GM21390 (cell line): ENCODE measurements at regions not wholly inside any gene's neighbourhood (a gene's known extent, or its start where the extent isn't known, plus 50 kb on each side); places are given as distances from the start of the nearest gene placed in this dataset.

ENCODE experiments used
- ATAC-seq: cut with Tn5 transposase; IDR thresholded peaks from one replicate; pipeline ENCODE4 v1.9.1; 2021; ENCODE audit not compliant: unreplicated experiment

DNA sequence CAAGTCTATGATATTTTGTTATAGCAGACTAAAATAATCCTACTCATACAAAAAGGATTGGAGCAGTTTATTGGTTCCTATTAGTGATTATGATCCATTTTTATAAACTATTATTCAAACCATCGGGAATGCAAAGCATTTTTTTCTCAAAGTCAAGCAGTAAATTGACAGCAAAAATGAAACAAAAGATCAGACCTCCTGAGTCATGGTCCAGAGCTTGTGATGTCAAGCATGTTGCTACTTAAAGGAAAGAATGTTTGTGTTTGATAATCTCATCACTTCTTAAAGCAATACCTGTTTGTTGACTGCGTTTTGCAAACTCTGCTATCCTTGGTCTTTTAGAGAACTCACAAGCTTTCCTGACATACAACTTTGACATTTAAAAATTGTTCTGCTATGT lies 204.4 kb downstream of the SAMD5 start:
- no peak for ATAC-seq

DNA sequence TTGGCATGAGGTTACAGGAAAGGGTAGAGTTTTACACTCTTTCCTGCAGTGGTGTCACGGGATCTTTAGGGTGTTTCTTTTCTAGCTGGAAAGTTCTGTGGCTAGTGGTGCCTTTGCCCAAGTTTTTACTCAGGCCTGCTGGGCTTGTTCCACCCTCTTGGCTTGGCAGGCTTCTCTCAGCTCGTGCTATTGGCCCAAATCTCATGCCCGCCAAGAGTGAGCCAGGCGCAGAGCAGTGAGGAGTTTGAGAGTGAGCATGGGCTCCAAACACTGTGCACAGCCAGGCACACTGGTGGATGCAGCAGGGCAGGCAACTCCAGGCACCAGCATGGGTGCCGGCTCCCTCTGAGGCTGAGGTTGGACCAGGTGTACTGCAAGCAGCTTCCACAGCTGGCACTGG lies 206.5 kb downstream of the SAMD5 start:
- no peak for ATAC-seq

DNA sequence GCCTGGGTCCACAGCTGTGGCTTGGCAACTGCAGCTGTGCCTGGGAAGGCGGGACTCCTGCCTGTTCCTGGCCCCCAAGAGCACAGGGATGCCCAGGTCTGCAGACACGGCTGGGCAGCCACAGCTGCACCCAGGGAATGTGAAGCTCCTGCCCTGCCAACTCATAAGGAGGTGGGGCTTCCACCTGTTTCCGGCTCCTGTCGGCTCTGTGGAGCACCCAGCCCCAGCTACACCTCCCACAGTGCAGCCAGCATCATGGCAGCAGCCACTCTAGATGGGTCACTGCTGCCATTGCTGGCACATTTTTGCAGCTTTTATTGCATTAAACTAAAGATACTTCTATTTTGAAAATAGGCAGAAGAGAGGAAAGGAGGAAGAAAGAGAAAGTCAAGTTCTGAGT lies 207.9 kb downstream of the SAMD5 start:
- ATAC-seq = no peak

DNA sequence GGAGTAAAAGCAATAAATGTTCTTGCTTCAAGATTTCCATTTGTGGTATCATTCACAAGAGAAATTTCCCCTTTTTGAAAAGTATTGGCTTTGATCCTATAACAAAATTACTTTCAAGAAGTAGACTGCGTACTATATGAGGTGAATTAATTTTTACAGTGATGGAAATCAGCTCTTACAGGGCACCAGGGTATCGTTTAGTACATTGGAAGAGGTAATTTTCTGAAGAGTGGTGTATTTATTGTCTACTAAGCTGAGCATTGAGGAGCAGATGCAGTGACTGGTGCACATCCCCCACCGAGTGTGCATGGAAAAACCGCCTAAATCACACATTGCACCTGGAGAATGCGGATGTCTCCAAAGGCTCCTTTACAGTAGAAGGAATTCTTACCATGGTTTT lies 209.5 kb downstream of the SAMD5 start:
- ATAC-seq = no peak

DNA sequence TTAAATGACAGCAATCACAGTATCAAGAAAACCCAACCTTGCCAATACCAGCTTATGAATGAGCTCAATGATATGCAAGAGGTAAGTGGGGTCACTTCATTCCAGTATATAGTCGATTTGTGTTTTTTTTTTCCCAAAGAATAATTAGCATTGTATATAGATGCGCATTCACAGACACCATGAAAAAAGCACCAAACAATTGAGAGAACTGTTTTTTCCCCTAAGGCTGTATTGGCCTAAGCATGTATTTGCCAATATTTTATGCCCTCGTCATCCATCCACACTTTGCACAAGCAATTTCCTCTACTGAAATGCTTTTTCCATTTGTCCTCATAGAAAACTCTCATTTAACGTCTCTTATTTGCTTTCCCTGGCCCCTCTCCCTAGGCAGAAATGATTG lies 213.7 kb downstream of the SAMD5 start:
- no peak for ATAC-seq

DNA sequence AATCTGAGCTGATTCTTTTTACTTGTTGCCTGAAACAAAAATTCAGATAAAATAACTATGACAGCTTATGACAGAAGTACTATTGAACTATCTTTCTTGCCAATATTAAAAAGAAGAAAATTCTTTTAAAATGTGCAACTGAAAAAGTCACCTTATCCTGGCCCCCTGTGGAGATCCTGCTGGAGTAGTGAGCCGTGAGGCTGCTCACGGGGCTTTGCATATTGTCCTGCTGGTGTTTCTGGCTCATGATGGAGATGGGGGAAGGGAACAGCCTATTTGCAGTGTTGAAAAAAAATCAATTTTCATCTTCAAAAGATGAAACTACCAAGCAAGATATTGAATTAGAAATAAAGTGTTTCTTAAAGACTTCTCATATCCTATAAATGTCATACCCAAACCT lies 216.0 kb downstream of the SAMD5 start:
- no peak for ATAC-seq

DNA sequence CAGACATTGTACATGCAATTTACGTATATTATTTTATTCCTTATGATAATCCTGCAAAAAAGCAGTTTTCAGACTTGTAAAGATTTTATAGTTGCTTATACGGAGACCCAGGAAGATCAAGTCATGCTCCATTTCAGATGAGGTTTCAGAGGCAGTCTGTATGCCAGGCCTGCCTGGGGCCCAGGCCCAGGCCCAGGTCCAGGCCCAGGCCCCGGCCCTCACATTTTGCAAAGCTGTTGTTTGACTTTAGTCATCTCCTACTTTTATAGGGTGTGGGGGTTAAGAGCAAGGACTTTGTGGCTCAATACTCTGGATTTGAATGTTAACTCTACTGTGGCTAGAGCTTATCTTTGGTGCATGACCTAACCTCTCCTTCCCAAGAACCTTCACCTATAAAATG lies 217.9 kb downstream of the SAMD5 start:
- ATAC-seq = no peak

DNA sequence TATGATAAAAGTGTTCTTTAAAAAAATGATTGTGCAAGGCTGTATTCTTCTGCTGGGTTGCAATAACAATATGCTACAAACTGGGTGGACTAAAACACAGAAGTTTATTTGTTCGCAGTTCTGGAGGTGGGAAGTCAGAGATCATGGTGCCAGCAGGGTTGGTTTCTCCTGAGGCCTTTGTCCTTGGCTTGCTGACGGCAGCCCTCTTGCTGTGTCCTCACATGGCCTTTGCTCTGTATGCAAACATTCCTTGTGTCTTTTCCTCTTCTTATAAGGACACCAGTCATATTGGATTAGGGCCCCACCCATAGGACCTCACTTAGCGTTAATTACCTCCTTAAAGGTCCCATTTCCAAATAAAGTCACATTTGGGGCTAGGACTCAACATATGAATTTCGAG lies 220.4 kb downstream of the SAMD5 start:
- ATAC-seq = no peak

DNA sequence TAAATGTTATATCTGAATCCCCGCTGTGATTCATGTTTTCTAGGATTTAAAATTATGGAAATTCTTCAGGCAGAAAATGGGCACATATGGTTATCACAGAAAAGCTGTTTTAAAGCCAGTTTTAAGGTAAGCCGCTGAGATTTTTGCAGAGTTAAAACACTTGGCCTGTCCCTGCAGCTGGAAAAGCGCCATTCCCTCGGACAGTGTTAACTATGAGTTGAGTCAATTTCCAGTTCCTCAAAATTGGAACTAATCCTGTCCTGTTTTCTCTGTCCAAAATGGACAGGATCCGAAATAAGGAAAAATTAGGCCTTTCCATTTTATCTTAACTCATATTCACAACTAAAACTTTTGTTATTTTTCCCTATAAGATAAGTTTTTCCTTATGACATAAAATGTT lies 225.2 kb downstream of the SAMD5 start:
- no peak for ATAC-seq

DNA sequence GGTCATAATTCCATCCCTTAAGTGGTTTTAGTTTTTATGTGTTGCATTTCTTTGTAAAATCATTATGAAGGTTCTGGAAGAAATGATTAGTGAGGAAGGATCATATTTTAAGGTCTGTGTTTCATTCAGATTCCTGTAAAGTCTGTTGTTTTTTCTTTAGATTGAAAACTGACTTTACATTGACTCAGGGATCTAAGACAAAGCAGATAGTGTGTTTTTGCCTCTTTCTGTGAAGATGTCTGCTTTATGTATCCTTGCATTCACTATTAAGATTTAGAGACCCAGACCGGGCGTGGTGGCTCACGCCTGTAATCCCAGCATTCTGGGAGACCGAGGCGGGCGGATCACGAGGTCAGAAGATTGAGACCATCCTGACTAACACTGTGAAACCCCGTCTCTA lies 225.7 kb downstream of the SAMD5 start:
- ATAC-seq = no peak

DNA sequence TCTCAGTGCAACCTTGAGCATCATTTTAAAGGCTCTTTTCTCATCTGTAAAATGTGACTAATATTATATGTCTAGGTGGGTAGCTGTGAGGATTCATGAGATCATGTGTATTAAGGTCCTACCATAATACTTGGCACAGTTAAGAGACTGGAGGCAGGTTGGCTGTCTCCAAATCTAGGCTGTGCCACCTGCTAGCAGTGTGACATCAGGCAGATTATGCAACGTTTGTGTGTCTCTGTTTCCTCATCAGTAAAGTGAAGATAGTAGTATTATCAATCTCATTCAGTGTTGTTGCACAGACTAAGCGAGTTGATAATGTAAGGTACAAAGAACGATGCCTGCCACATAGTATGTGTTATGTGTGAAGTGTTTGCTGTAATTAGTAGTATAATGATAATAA lies 227.4 kb downstream of the SAMD5 start:
- ATAC-seq = no peak

DNA sequence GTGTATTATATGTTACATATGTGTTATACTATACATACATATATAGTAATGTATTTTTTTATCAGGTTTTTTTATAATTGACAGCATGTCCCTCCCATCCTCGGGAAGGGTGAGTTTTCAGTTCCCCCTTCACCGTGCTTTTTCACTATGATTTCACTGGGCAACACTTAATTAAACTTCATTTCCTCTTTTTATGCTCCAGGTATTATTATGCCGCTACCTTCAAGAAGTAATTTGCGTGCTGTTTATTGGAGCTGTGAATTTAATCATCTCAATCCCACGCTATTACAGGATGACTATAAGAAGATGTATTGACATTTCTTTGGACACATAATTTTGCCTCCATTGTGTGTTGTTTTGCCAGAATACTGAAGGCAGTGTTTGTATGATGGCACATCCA lies 228.6 kb downstream of the SAMD5 start:
- no peak for ATAC-seq

DNA sequence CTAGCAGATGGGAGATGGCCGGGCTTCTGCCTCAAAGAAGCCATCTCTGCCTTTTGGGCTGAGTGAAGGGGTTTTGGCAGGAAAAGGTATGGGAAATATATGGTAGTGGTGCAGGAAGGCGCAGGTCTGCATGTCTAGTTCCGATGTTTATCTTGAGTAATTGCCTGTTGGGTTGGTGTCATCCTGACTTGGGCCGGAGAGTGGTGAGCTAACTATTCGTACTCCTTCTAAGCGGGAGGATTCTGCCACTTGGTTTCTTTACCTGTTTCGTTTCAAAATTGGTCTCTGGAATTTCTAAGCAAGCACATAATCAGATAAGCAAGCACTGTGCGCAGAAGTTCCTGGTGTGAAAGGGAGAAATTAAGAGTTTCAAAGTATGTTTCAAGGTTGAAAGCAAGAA lies 229.6 kb downstream of the SAMD5 start:
- no peak for ATAC-seq

DNA sequence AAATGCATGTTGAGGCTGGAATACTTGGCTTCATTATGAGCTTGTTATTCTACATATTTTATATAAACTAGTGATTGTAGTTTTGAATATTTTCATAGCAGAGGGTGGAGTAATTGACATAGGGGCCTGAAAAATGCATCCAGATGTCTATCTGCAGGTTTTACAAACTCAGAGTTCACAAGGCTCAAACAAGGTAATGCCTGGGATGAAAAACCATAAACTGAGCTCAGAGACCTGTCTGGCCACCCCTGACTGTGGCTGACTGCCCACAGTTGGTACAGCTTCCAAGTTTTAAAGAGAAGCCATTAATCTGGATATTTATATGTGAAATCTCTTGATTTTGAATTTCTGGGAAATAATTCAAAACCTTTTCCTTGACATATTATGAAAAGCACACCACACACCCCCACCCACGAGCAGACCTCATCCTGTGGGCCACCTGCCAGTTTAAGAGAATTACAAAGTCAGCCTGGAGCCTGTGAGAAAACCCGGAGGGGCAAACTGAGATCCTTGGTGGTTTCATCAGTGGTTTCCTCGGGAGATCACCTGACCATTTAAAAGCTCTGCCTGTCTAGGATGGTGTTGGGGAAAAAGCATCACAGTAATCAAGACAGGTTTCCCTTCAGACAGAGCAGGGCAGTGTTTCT lies 230.1 kb downstream of the SAMD5 start:
- ATAC-seq = peak; percentile 44

DNA sequence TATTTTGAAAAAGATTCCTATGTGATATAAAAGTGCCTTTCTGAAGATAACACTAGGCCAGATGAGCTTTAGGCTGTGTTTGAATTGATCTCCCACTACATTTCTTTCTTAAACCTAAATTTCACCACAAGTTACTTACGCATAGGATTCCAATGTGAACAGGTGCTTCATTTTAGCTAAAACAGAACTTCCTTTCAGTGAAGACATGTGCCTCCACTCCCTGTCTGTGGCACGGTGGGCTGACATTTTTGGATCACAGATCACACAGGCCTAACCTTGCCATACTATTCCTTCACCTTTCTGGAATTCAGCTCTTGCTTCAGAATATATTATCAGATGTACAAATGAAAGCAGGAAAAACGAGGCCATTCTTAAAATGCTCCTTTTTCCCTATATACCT lies 231.8 kb downstream of the SAMD5 start:
- no peak for ATAC-seq

DNA sequence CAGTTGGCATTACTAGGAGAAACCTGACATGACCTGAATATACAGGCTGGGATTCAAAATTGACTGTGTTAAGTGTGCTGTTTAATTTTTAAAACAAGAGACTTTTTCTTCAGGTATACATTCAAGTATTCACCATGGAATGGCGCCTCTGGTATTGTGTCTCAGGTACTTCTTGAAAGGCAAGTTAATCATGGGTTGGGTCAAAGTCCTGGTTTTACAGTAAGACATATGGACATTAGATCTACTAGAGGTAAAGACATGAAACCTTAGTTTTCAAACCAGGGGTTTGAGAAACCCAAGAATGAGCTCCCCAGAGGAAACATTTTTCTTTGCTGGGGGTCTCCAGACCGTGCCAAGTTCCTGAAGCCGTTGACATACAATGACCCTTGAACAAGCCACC lies 232.4 kb downstream of the SAMD5 start:
- ATAC-seq = no peak

DNA sequence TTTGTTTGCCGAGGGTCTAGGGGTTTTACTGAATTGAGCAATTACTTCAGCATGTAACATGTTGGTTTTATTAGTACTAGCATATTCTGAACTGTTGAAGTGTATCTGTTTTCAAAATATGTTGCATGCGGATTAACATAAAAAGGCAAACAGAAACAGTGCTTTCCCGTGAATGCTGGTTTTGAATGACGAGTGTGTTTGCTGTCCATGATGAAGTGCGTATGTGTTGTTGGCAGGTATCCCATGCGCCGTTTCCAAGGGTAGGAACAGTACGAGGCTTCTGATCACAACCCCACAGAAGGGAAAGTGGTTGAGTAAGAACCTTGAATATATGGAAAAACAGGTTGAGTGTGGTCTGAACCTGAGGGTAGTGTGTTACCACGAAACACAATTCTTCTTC lies 232.9 kb downstream of the SAMD5 start:
- no peak for ATAC-seq

DNA sequence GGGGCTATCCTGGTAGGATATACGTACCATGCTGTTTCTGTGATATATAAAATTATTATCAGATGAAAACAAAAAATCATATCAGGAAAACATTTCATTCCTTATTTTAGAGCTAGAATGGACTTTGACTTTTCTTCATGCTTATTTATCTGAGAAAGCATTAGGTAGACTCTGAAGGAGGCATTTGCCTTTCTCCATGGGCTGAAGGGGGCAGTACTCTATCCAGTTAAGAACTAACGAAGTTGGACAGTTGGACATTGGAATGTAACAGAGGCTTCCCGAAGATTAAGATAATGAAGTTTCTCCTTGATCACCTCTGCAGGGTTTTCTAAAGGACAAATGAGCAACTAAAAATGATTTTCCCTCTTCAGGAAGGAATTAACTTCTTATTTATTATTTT lies 233.9 kb downstream of the SAMD5 start:
- ATAC-seq = no peak

DNA sequence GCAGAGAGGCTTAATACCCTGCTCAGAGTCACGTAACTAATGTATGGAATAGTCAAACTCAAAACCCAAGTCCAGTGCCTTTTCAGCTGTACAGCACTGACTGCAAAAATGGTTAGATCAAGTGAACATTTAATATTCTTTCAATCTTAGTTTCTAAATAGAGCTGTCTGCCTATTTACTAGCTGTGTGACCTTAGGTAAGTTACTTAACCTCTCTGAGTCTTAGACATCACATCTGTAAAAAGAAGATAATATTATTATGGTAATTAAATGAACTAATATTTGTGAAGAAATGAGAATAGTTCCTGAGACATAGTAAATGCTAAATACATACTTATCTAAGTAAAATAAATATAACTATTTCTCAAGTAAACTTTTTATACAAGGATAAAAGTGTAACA lies 235.5 kb downstream of the SAMD5 start:
- ATAC-seq = no peak

DNA sequence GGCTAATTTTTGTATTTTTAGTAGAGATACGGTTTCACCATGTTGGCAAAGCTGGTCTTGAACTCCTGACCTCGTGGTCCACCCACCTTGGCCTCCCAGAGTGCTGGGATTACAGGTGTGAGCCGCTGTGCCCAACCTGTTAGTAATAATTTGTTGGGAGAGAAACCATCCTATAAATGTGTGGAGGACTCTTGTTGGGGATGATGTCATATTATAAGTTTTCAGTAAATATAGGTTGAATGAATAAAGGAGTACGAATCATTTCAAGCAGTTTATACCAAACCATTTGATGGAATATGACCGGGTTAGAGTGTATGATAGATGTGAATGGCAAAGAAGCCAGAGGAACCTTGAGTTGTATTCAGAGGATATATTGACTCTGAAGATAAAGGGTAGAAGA lies 240.8 kb downstream of the SAMD5 start:
- ATAC-seq = no peak

DNA sequence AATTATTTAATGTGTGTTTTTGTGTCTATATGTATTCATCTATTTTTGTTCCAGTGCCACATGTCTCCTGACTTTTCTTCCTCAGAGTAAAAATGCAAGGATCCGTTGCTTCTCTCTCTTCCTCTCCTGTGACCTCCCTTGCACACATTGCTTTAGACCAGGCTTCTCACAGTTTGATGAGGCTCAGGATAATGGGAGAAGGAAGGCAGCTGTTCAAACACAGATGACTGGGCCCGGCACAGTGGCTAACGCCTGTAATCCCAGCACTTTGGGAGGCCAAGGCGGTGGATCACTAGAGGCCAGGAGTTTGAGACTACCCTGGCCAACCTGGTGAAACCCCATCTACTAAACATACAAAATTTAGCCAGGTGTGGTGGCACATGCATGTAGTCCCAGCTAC lies 241.9 kb downstream of the SAMD5 start:
- ATAC-seq = no peak

DNA sequence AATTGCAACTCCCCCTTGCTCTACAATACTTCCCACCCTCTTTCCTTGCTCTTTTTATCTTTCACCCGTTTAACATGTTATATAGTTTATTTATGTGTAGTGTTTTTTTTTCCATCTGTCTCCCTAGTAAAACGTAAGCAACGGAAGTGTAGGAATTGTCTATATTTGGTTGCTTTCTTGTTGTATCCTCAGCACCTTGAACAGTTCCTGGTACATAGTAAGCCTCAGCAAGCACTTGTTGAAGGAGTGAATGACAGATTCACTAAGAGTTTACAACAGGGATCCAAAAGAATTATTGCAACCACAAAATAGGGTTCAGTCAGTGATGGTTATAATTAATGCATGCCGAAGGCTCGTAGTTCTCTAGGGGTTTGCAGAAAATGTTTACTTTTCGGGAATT lies 242.7 kb downstream of the SAMD5 start:
- ATAC-seq = no peak

DNA sequence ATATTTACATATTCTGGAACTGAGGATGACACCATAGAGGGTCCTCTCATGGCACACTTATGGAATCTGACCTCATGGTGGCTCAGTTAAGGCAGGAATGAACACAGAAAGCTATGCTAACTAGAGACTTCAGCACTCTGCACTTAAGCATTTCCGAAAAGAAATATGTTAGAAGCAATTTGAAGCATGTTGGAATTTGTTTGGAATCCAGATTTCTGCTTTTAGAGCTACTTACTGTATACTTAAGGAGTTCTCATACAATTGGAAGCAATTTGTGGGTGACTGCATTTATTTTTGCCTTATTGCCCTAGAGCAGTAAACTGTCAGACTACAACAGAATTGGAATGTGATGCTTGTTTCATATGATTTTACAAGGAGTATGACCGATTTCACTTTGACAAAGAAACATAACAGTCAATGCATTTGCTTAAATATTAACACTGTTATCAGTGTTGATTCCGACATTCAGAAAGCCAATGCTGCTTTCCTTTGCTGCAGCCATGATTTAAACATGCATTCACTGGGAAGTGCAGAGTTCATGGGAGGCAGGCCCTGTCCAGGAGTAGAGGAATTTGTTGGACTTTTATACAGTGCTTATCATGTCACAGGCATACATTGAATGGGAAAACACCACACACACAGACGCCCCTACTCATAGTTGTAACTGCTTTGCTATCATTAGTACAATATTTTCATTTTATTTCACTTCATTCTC lies 244.4 kb downstream of the SAMD5 start:
- no peak for ATAC-seq
